ENCODE measurements at regions not wholly inside any gene's neighbourhood (a gene's known extent, or its start where the extent isn't known, plus 50 kb on each side); places are given as distances from the start of the nearest gene placed in this dataset.

DNA sequence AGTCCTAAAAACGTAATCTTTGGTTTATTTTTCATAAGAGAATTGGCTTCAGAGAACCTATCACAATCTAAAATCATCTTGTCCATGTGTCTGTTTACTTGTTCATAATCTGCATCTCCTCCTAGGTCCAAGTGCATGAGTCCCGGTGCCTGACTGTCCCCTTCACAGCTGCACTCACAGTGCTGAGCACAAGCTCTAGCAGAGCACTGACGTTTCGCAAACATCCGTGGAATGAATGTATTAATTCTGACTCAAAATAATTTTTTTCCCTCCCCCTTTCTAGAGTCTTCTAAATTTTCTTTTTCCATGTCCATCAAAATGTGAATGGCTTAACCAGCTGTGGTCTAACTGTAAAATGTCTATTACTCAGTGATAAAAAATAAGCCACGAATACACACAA, 245.5 kb upstream of the TSHZ3 start:
- WGBS: 64% methylated on average over 6 of the region's 6 CpGs
- H3K27me3 ChIP-seq (ENCODE audit: control insufficient read depth in 4 of 4, insufficient read depth in 4 of 4, low read length in 3 of 4): peaks cover 0 to 3% (median 0%) of the 10 kb centered on the region in 4 donors
- no peaks in the 10 kb centered on the region for H3K4me1 ChIP-seq (ENCODE audit: control insufficient read depth in 4 of 4, insufficient read depth in 4 of 4, low read length in 3 of 4)
- no peak overlapping the region for H3K27ac ChIP-seq (ENCODE audit: low read depth in 1 of 2, low read length in 2 of 2)
- H3K36me3 ChIP-seq (ENCODE audit: control insufficient read depth in 4 of 4, insufficient read depth in 3 of 4, low read depth in 1 of 4, low read length in 3 of 4): peaks cover 0 to under 1% (median 0%) of the 10 kb centered on the region in 4 donors
- no peaks in the 10 kb centered on the region for H3K9me3 ChIP-seq (ENCODE audit: control insufficient read depth in 4 of 4, low read length in 3 of 4)
- no peak for DNase-seq (ENCODE audit: low spot score)
- H3K4me3 ChIP-seq (ENCODE audit: low read depth in 1 of 3, low read length in 3 of 3): no peak overlapping the region
- H3K9ac ChIP-seq (ENCODE audit: low read depth in 1 of 2, low read length in 2 of 2): no peak overlapping the region
- no peak for TF ChIP-seq SP1 (IDR thresholded peaks at IDR 0.05)
- TF ChIP-seq, protein P1, sequence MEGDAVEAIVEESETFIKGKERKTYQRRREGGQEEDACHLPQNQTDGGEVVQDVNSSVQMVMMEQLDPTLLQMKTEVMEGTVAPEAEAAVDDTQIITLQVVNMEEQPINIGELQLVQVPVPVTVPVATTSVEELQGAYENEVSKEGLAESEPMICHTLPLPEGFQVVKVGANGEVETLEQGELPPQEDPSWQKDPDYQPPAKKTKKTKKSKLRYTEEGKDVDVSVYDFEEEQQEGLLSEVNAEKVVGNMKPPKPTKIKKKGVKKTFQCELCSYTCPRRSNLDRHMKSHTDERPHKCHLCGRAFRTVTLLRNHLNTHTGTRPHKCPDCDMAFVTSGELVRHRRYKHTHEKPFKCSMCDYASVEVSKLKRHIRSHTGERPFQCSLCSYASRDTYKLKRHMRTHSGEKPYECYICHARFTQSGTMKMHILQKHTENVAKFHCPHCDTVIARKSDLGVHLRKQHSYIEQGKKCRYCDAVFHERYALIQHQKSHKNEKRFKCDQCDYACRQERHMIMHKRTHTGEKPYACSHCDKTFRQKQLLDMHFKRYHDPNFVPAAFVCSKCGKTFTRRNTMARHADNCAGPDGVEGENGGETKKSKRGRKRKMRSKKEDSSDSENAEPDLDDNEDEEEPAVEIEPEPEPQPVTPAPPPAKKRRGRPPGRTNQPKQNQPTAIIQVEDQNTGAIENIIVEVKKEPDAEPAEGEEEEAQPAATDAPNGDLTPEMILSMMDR (IDR thresholded peaks at IDR 0.05; ENCODE audit: low read depth, low read length, missing input control): no peak

GRCh38 chr19:31595521-31595920, 246.3 kb upstream of the TSHZ3 start:
- Histone ChIP-seq H3K27ac (ENCODE audit: low read depth in 1 of 2, low read length in 2 of 2) (no peak overlapping the region), H3K9me3 (ENCODE audit: control insufficient read depth in 4 of 4, low read length in 3 of 4) (no peaks in the 10 kb centered on the region), H3K9ac (ENCODE audit: low read depth in 1 of 2, low read length in 2 of 2) (no peak overlapping the region), H3K36me3 (ENCODE audit: control insufficient read depth in 4 of 4, insufficient read depth in 3 of 4, low read depth in 1 of 4, low read length in 3 of 4) (peaks cover 0 to 2% (median 0%) of the 10 kb centered on the region in 4 donors), H3K27me3 (ENCODE audit: control insufficient read depth in 4 of 4, insufficient read depth in 4 of 4, low read length in 3 of 4) (peaks cover 0 to 3% (median 0%) of the 10 kb centered on the region in 4 donors), H3K4me1 (ENCODE audit: control insufficient read depth in 4 of 4, insufficient read depth in 4 of 4, low read length in 3 of 4) (no peaks in the 10 kb centered on the region), H3K4me3 (ENCODE audit: low read depth in 1 of 3, low read length in 3 of 3) (no peak overlapping the region)
- TF ChIP-seq TAF1 (conservative IDR thresholded peaks at IDR 0.05) (no peak), HNF4G (IDR thresholded peaks at IDR 0.05) (no peak), GABPA (IDR thresholded peaks at IDR 0.05 in 1 of 2, conservative IDR thresholded peaks at IDR 0.05 in 1 of 2) (no peak), RXRA (IDR thresholded peaks at IDR 0.05) (no peak), YY1 (IDR thresholded peaks at IDR 0.05) (no peak), HNF4A (conservative IDR thresholded peaks at IDR 0.05) (no peak)
- TF ChIP-seq, protein P2, sequence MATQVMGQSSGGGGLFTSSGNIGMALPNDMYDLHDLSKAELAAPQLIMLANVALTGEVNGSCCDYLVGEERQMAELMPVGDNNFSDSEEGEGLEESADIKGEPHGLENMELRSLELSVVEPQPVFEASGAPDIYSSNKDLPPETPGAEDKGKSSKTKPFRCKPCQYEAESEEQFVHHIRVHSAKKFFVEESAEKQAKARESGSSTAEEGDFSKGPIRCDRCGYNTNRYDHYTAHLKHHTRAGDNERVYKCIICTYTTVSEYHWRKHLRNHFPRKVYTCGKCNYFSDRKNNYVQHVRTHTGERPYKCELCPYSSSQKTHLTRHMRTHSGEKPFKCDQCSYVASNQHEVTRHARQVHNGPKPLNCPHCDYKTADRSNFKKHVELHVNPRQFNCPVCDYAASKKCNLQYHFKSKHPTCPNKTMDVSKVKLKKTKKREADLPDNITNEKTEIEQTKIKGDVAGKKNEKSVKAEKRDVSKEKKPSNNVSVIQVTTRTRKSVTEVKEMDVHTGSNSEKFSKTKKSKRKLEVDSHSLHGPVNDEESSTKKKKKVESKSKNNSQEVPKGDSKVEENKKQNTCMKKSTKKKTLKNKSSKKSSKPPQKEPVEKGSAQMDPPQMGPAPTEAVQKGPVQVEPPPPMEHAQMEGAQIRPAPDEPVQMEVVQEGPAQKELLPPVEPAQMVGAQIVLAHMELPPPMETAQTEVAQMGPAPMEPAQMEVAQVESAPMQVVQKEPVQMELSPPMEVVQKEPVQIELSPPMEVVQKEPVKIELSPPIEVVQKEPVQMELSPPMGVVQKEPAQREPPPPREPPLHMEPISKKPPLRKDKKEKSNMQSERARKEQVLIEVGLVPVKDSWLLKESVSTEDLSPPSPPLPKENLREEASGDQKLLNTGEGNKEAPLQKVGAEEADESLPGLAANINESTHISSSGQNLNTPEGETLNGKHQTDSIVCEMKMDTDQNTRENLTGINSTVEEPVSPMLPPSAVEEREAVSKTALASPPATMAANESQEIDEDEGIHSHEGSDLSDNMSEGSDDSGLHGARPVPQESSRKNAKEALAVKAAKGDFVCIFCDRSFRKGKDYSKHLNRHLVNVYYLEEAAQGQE (IDR thresholded peaks at IDR 0.05): no peak
- WGBS: 78% methylated on average over 4 of the region's 4 CpGs
- DNase-seq (ENCODE audit: low spot score): no peak

DNA sequence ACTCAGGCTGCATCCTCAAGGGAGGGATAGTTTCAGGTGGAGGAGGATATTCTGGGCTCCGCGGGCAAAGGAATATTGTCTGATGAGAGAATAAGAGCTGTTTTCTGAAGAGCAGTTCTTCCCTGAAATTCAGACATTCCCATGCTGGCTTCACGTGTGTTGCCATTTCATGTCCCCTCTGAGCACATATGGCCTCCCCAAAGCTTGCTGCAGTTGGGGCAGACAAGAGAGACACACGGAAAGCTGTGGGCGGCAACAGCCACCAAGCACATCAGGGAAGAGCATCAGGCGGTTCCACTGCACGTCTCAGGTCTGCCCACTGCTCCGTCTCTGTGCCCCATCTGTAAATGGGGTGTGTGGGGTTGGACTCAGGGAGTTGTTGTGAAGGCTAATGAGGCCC, 247.5 kb upstream of the TSHZ3 start:
- Histone ChIP-seq H3K27me3 (ENCODE audit: control insufficient read depth in 4 of 4, insufficient read depth in 4 of 4, low read length in 3 of 4) (peaks cover 0 to 3% (median 0%) of the 10 kb centered on the region in 4 donors), H3K9ac (ENCODE audit: low read depth in 1 of 2, low read length in 2 of 2) (no peak overlapping the region), H3K9me3 (ENCODE audit: control insufficient read depth in 4 of 4, low read length in 3 of 4) (no peaks in the 10 kb centered on the region), H3K4me3 (ENCODE audit: low read depth in 1 of 3, low read length in 3 of 3) (no peak overlapping the region), H3K4me1 (ENCODE audit: control insufficient read depth in 4 of 4, insufficient read depth in 4 of 4, low read length in 3 of 4) (no peaks in the 10 kb centered on the region), H3K27ac (ENCODE audit: low read depth in 1 of 2, low read length in 2 of 2) (no peak overlapping the region), H3K36me3 (ENCODE audit: control insufficient read depth in 4 of 4, insufficient read depth in 3 of 4, low read depth in 1 of 4, low read length in 3 of 4) (peaks cover 0 to 2% (median 0%) of the 10 kb centered on the region in 4 donors)
- no peak for TF ChIP-seq SP1 (IDR thresholded peaks at IDR 0.05)
- TF ChIP-seq TAF1 (conservative IDR thresholded peaks at IDR 0.05): no peak
- TF ChIP-seq FOXA2 (IDR thresholded peaks at IDR 0.05): no peak
- TF ChIP-seq NR2F2 (IDR thresholded peaks at IDR 0.05): no peak
- TF ChIP-seq YY1 (IDR thresholded peaks at IDR 0.05): no peak
- no peak for TF ChIP-seq EGR1 (IDR thresholded peaks at IDR 0.05; ENCODE audit: low read depth in 2 of 2)
- no peak for TF ChIP-seq JUND (IDR thresholded peaks at IDR 0.05)
- TF ChIP-seq HNF4G (IDR thresholded peaks at IDR 0.05): no peak
- no peak for TF ChIP-seq HNF4A (conservative IDR thresholded peaks at IDR 0.05)
- no peak for TF ChIP-seq RAD21 (IDR thresholded peaks at IDR 0.05)
- TF ChIP-seq, protein P3, sequence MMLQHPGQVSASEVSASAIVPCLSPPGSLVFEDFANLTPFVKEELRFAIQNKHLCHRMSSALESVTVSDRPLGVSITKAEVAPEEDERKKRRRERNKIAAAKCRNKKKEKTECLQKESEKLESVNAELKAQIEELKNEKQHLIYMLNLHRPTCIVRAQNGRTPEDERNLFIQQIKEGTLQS (IDR thresholded peaks at IDR 0.05): no peak
- no peak for TF ChIP-seq GABPA (IDR thresholded peaks at IDR 0.05 in 1 of 2, conservative IDR thresholded peaks at IDR 0.05 in 1 of 2)
- WGBS: 90% methylated on average over 8 of the region's 8 CpGs
- no peak for DNase-seq (ENCODE audit: low spot score)
